Activated T-helper 2 cell treated with anti-CD3 and anti-CD28 coated beads, Interferon-gamma antibody, Interleukin-2, Interleukin-4, amounts not matched to agents 10 μg/mL and 5 μg/mL and 100 μg/mL, durations not matched to agents 14 hours and 24 hours and 36 hours (primary cell): ENCODE measurements at regions not wholly inside any gene's neighbourhood (a gene's known extent, or its start where the extent isn't known, plus 50 kb on each side); places are given as distances from the start of the nearest gene placed in this dataset.

ENCODE experiments used
- DNase-seq: peaks from one replicate; pipeline ENCODE4 v3.0.0; 2021; ENCODE audit warnings: low spot score
- H3K27ac Mint-ChIP-seq: one replicate; pipeline ENCODE4 v1.8.0; 2021; ENCODE audit warnings: mixed read lengths
- H3K27me3 Mint-ChIP-seq: one replicate; pipeline ENCODE4 v1.8.0; 2021; ENCODE audit warnings: low read depth, mixed read lengths
- H3K36me3 Mint-ChIP-seq: one replicate; pipeline ENCODE4 v1.8.0; 2021; ENCODE audit warnings: low read depth, mixed read lengths
- H3K4me1 Mint-ChIP-seq: one replicate; pipeline ENCODE4 v1.8.0; 2021; ENCODE audit warnings: low read depth, mixed read lengths
- H3K4me3 Mint-ChIP-seq: one replicate; pipeline ENCODE4 v1.8.0; 2021; ENCODE audit warnings: low read depth, mild to moderate bottlenecking, moderate library complexity, mixed read lengths
- H3K9me3 Mint-ChIP-seq: one replicate; pipeline ENCODE4 v1.8.0; 2021; ENCODE audit warnings: mixed read lengths
- intact Hi-C: fragments of 100-400 bp; cut with micrococcal nuclease; formaldehyde crosslinking; loops from one replicate; pipeline ENCODE4 v1.15.1; 2023

- Mint-ChIP-seq H3K27ac (no peak overlapping the region), H3K4me3 (no peak overlapping the region), H3K27me3 (no peaks in the 10 kb centered on the region), H3K36me3 (no peaks in the 10 kb centered on the region), H3K4me1 (no peaks in the 10 kb centered on the region), H3K9me3 (peaks cover 23% of the 10 kb centered on the region)
- DNase-seq, result no peak
- intact Hi-C loops, result no loop called here
These were observed 66.3 kb upstream of the MYOCD start for GRCh38 chr17:12599186-12599920.

GRCh38 chr17:12600349-12600748 lies 65.3 kb upstream of the MYOCD start:
- intact Hi-C loops, result no loop called here
- no peak for DNase-seq
- peaks cover 18% of the 10 kb centered on the region for H3K9me3 Mint-ChIP-seq
- no peaks in the 10 kb centered on the region for H3K27me3 Mint-ChIP-seq
- H3K27ac Mint-ChIP-seq, result no peak overlapping the region
- no peak overlapping the region for H3K4me3 Mint-ChIP-seq
- H3K36me3 Mint-ChIP-seq, result no peaks in the 10 kb centered on the region
- no peaks in the 10 kb centered on the region for H3K4me1 Mint-ChIP-seq

GRCh38 chr17:12603566-12603965 lies 62.1 kb upstream of the MYOCD start:
- intact Hi-C loops, result no loop called here
- Mint-ChIP-seq H3K36me3 (no peaks in the 10 kb centered on the region), H3K27me3 (no peaks in the 10 kb centered on the region), H3K9me3 (peaks cover 18% of the 10 kb centered on the region), H3K27ac (no peak overlapping the region), H3K4me1 (no peaks in the 10 kb centered on the region), H3K4me3 (no peak overlapping the region)
- DNase-seq, result no peak

GRCh38 chr17:12605222-12605621 lies 60.5 kb upstream of the MYOCD start:
- intact Hi-C loops, result no loop called here
- H3K27me3 Mint-ChIP-seq, result no peaks in the 10 kb centered on the region
- peaks cover 18% of the 10 kb centered on the region for H3K9me3 Mint-ChIP-seq
- H3K4me3 Mint-ChIP-seq, result no peak overlapping the region
- no peak for DNase-seq
- no peak overlapping the region for H3K27ac Mint-ChIP-seq
- H3K4me1 Mint-ChIP-seq, result no peaks in the 10 kb centered on the region
- no peaks in the 10 kb centered on the region for H3K36me3 Mint-ChIP-seq

GRCh38 chr17:12613566-12613965 lies 52.1 kb upstream of the MYOCD start:
- no peaks in the 10 kb centered on the region for H3K36me3 Mint-ChIP-seq
- H3K4me1 Mint-ChIP-seq, result no peaks in the 10 kb centered on the region
- H3K27ac Mint-ChIP-seq, result no peak overlapping the region
- DNase-seq, result no peak
- intact Hi-C loops, result no loop called here
- H3K9me3 Mint-ChIP-seq, result peaks cover 40% of the 10 kb centered on the region
- H3K4me3 Mint-ChIP-seq, result no peak overlapping the region
- no peaks in the 10 kb centered on the region for H3K27me3 Mint-ChIP-seq
